Nephron progenitor cell (in vitro differentiated cells): ENCODE measurements at regions not wholly inside any gene's neighbourhood (a gene's known extent, or its start where the extent isn't known, plus 50 kb on each side); places are given as distances from the start of the nearest gene placed in this dataset.

ENCODE experiments used
- DNase-seq: peaks from one replicate; pipeline ENCODE4 v3.0.0; 2021
- H3K27ac Mint-ChIP-seq: 2 replicates; pipeline ENCODE4 v1.8.0; 2021; ENCODE audit warnings: mild to moderate bottlenecking, moderate library complexity, mixed read lengths
- H3K27me3 Mint-ChIP-seq: 2 replicates; pipeline ENCODE4 v1.8.0; 2021; ENCODE audit warnings: mild to moderate bottlenecking, low read depth, mixed read lengths; ENCODE audit not compliant: poor library complexity
- H3K36me3 Mint-ChIP-seq: 2 replicates; pipeline ENCODE4 v1.8.0; 2021; ENCODE audit warnings: low read depth, mixed read lengths
- H3K4me1 Mint-ChIP-seq: 2 replicates; pipeline ENCODE4 v1.8.0; 2021; ENCODE audit warnings: mixed read lengths
- H3K4me3 Mint-ChIP-seq: 2 replicates; pipeline ENCODE4 v1.8.0; 2021; ENCODE audit warnings: mild to moderate bottlenecking, moderate library complexity, mixed read lengths
- H3K9me3 Mint-ChIP-seq: 2 replicates; pipeline ENCODE4 v1.8.0; 2021; ENCODE audit warnings: mild to moderate bottlenecking, moderate library complexity, mixed read lengths
- TF ChIP-seq, protein P1 (sequence below): fragments of 200-600 bp; sonication (generic); IDR thresholded peaks from 2 replicates; pipeline ENCODE4 v1.5.0; 2021; ENCODE audit warnings: antibody characterized with exemption

GRCh38 chr12:107624493-107624892 is 61.1 kb upstream of the PWP1 start:
- H3K27me3 Mint-ChIP-seq = peaks cover 10% of the 10 kb centered on the region
- no peaks in the 10 kb centered on the region for H3K4me1 Mint-ChIP-seq
- no peak overlapping the region for H3K27ac Mint-ChIP-seq
- peaks cover 21% of the 10 kb centered on the region for H3K9me3 Mint-ChIP-seq
- H3K36me3 Mint-ChIP-seq = peaks cover 21% of the 10 kb centered on the region
- DNase-seq = no peak
- TF ChIP-seq, protein P1, sequence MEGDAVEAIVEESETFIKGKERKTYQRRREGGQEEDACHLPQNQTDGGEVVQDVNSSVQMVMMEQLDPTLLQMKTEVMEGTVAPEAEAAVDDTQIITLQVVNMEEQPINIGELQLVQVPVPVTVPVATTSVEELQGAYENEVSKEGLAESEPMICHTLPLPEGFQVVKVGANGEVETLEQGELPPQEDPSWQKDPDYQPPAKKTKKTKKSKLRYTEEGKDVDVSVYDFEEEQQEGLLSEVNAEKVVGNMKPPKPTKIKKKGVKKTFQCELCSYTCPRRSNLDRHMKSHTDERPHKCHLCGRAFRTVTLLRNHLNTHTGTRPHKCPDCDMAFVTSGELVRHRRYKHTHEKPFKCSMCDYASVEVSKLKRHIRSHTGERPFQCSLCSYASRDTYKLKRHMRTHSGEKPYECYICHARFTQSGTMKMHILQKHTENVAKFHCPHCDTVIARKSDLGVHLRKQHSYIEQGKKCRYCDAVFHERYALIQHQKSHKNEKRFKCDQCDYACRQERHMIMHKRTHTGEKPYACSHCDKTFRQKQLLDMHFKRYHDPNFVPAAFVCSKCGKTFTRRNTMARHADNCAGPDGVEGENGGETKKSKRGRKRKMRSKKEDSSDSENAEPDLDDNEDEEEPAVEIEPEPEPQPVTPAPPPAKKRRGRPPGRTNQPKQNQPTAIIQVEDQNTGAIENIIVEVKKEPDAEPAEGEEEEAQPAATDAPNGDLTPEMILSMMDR = no peak
- H3K4me3 Mint-ChIP-seq = no peak overlapping the region

DNA sequence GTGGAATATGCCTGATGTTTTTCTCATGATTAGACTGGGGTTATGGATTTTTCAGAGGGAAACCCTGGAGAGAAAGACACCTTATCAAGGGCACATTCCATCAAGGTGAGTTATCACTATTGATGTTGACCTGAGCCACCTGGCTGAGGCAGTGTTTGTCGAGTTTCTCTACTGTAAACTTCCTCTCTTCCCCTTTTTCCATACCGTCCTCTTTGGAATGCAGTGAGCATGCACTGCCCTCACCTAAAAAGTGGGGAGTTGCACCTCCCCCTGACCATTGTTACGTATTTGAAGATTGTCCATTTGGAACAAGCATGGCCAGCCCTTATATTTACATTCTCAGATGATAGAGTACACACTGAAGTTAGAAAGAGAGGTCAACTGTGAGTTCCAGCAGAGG is 53.9 kb upstream of the PWP1 start:
- DNase-seq = no peak
- H3K27me3 Mint-ChIP-seq = peaks cover 13% of the 10 kb centered on the region
- H3K27ac Mint-ChIP-seq = no peak overlapping the region
- peaks cover 14% of the 10 kb centered on the region for H3K4me1 Mint-ChIP-seq
- H3K36me3 Mint-ChIP-seq = peaks cover 18% of the 10 kb centered on the region
- H3K4me3 Mint-ChIP-seq = no peak overlapping the region
- TF ChIP-seq, protein P1 = no peak
- H3K9me3 Mint-ChIP-seq = peaks cover 6% of the 10 kb centered on the region

GRCh38 chr12:107632246-107632645 is 53.4 kb upstream of the PWP1 start:
- peaks cover 18% of the 10 kb centered on the region for H3K36me3 Mint-ChIP-seq
- H3K27ac Mint-ChIP-seq = no peak overlapping the region
- TF ChIP-seq, protein P1 = no peak
- no peak overlapping the region for H3K4me3 Mint-ChIP-seq
- no peak for DNase-seq
- H3K27me3 Mint-ChIP-seq = peaks cover 13% of the 10 kb centered on the region
- H3K4me1 Mint-ChIP-seq = peaks cover 14% of the 10 kb centered on the region
- H3K9me3 Mint-ChIP-seq = peaks cover 6% of the 10 kb centered on the region

GRCh38 chr12:107634530-107634929 is 51.1 kb upstream of the PWP1 start:
- Mint-ChIP-seq H3K27me3 (peaks cover 23% of the 10 kb centered on the region), H3K4me1 (peaks cover 14% of the 10 kb centered on the region), H3K36me3 (peaks cover 22% of the 10 kb centered on the region), H3K9me3 (peaks cover 6% of the 10 kb centered on the region), H3K4me3 (peak overlapping the region; percentile 12), H3K27ac (no peak overlapping the region)
- TF ChIP-seq, protein P1 = no peak
- DNase-seq = no peak

DNA sequence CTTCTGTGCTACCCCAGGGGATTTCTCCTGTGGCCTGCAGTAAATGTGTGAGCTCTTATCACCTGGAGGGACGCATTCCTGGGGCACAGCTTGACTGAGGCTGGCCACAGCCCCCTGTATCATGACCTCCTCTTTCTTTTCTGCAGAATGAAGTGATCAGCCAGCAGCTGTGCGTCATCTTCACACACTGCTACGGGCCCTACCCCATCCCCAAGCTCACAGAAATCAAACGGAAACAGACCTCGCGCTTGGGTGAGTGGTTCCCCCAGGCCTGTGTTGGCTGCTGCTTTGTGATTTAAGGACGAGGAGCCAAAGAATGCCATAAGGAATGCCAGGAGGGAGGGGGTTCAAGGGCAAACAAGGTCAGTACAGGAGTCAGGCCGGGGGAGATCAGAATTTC is 50.5 kb upstream of the PWP1 start:
- Mint-ChIP-seq H3K36me3 (peaks cover 22% of the 10 kb centered on the region), H3K4me1 (peaks cover 14% of the 10 kb centered on the region), H3K9me3 (peaks cover 6% of the 10 kb centered on the region), H3K27ac (no peak overlapping the region), H3K27me3 (peaks cover 23% of the 10 kb centered on the region), H3K4me3 (no peak overlapping the region)
- no peak for DNase-seq
- TF ChIP-seq, protein P1 = no peak
